ENCODE measurements at regions not wholly inside any gene's neighbourhood (a gene's known extent, or its start where the extent isn't known, plus 50 kb on each side); places are given as distances from the start of the nearest gene placed in this dataset.

DNA sequence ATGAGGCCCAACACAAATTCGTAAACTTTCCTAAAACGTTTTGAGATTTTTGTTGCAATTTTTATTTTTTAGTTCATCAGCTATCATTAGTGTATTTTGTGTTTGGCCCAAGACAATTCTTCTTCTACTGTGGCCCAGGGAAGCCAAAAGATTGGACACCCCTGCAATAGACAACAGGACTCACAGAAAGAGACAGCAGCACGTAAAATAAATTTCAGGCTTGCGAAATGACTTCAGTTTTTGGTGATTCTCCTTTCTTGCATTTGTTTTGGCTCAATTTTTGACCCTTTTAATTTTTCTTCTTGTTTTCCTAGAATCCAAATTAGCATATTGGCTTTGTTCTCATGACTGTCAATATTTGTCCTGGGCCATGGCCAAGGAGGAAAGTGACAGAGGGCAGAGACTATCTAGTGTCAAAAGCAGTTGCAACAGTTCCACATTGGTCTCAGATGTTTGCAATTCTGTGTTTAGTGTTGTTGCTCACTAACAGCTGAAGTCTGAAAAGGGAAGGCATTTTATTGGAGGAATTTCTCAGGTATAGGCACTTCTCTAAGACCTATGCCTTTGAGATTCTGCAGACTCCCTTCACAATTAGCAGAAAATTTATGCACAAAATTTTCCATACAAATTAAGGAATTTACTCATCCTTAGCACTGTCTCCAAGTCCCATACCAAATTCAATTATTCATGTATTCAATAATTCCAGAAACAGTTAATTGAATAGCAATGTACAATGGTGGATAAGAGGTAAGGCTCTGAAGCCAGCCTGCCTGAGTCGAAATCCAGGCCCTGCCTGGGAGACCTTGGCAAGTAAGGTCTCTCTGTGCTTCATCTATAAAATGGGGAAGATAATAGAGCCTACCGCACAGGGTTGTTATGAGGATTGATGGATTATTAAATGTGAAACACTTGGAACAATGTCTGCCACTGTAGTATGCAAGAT lies 160.9 kb upstream of the IVNS1ABP start:
- TF ChIP-seq, protein P1, sequence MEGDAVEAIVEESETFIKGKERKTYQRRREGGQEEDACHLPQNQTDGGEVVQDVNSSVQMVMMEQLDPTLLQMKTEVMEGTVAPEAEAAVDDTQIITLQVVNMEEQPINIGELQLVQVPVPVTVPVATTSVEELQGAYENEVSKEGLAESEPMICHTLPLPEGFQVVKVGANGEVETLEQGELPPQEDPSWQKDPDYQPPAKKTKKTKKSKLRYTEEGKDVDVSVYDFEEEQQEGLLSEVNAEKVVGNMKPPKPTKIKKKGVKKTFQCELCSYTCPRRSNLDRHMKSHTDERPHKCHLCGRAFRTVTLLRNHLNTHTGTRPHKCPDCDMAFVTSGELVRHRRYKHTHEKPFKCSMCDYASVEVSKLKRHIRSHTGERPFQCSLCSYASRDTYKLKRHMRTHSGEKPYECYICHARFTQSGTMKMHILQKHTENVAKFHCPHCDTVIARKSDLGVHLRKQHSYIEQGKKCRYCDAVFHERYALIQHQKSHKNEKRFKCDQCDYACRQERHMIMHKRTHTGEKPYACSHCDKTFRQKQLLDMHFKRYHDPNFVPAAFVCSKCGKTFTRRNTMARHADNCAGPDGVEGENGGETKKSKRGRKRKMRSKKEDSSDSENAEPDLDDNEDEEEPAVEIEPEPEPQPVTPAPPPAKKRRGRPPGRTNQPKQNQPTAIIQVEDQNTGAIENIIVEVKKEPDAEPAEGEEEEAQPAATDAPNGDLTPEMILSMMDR (IDR thresholded peaks at IDR 0.05): no peak
- no peak overlapping the region for H3K27ac Mint-ChIP-seq
- no peak overlapping the region for H3K4me3 Mint-ChIP-seq
- H3K4me1 Mint-ChIP-seq: peaks cover 18% of the 10 kb centered on the region
- peaks cover 13% of the 10 kb centered on the region for H3K27me3 Mint-ChIP-seq (ENCODE audit: low read depth, poor library complexity)
- no peak for DNase-seq
- H3K9me3 Mint-ChIP-seq: no peaks in the 10 kb centered on the region
- H3K36me3 Mint-ChIP-seq (ENCODE audit: low read depth): peaks cover 5% of the 10 kb centered on the region

DNA sequence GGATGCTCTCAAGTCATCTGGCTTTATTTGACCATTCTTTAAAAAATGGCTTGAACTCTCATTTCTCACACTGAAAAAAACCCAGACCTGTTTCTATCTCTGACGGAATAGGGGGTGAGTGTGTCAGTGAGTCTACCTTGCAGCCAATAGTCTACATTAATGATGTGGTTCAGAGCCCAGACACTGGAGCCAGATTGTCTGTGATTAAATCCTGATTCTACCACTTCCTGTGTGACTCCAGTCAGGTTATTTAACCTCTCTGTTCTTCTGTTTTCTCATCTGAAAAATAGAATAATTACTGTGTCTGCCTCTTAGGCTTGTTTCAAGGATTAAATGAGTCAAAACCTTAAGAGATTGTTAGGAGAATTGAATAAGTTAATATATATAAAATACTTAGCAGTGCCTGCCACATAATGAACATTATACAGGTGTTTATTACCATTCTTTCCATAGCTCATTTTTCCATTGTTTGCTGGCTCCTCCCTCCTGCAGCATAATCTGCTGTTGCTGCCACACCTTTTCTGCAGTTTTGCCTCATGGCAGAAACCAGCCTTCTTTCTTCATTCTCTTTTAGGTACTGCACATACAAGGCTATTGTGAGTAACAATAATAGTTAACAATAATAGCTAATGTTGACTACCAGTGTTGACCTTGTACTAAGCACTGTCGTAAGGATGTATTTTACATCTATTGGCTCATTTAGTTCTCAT lies 157.6 kb upstream of the IVNS1ABP start:
- Mint-ChIP-seq H3K27ac (no peak overlapping the region), H3K4me1 (peaks cover 2% of the 10 kb centered on the region), H3K4me3 (no peak overlapping the region), H3K9me3 (no peaks in the 10 kb centered on the region), H3K27me3 (ENCODE audit: low read depth, poor library complexity) (peaks cover 10% of the 10 kb centered on the region), H3K36me3 (ENCODE audit: low read depth) (no peaks in the 10 kb centered on the region)
- no peak for DNase-seq
- TF ChIP-seq, protein P1 (IDR thresholded peaks at IDR 0.05): no peak

DNA sequence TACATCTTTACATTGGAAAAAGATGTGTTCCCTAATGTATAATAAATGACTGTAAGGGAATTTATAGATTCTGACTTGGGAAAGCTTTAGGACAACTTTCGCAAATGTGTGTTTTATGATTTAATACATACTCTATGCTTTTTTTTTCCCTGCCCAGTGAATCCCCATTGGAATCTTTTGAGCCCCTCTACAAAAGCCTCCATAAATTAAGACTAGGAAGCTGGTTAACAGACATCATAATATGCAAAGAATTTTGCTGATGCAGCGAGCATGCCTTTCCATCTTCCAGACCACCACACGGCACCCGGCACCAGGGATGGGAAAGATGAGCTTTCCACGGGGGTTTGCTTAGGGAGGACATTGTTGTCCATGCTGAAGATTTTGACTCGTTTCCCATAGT lies 156.1 kb upstream of the IVNS1ABP start:
- Mint-ChIP-seq H3K36me3 (ENCODE audit: low read depth) (no peaks in the 10 kb centered on the region), H3K27ac (no peak overlapping the region), H3K4me1 (no peaks in the 10 kb centered on the region), H3K27me3 (ENCODE audit: low read depth, poor library complexity) (peaks cover 10% of the 10 kb centered on the region), H3K4me3 (no peak overlapping the region), H3K9me3 (no peaks in the 10 kb centered on the region)
- no peak for DNase-seq
- TF ChIP-seq, protein P1 (IDR thresholded peaks at IDR 0.05): no peak

DNA sequence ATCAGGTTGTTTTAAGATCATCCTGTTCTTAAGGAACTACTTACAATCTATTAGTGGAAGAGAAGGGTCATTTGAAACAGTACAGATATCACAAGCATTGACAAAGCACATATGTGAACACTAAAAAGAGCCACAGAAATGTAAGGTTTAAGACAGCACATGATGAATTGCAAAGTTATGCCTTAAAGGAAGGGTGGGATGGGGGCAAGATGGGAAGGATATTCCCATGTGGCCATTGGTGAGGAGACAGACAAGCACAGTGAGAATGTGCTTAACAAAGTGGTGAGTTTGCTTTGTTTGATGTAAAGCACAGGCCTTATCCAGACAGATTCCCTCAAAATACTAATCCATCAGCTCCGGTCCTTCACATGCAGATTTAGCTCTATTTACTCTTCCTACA lies 151.6 kb upstream of the IVNS1ABP start:
- Mint-ChIP-seq H3K9me3 (no peaks in the 10 kb centered on the region), H3K27me3 (ENCODE audit: low read depth, poor library complexity) (peaks cover 4% of the 10 kb centered on the region), H3K4me1 (peaks cover 15% of the 10 kb centered on the region), H3K4me3 (no peak overlapping the region), H3K36me3 (ENCODE audit: low read depth) (no peaks in the 10 kb centered on the region), H3K27ac (no peak overlapping the region)
- no peak for DNase-seq
- TF ChIP-seq, protein P1 (IDR thresholded peaks at IDR 0.05): no peak

DNA sequence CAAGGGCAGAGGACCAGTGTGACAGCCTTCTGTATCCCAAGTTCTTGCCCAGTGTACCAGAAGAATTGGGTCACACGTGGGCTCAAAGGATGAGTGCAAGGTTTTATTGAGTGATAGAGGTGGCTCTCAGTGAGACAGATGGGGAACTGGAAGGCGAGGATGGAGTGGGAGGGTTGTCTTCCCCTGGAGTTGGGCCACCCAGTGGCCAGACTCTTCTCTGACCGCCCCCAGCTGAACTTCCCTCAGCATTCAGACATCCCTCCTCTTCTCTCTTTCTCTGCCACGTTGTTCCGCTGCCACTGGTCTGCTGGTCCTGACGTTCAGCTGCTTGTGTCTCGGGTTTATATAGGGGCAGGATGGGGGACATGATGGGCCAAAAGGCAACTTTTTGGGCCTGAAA lies 150.1 kb upstream of the IVNS1ABP start:
- peaks cover 15% of the 10 kb centered on the region for H3K4me1 Mint-ChIP-seq

More for the DNA sequence above, 150.1 kb upstream of the IVNS1ABP start:
- Mint-ChIP-seq H3K27me3 (ENCODE audit: low read depth, poor library complexity) (peaks cover 4% of the 10 kb centered on the region), H3K36me3 (ENCODE audit: low read depth) (no peaks in the 10 kb centered on the region), H3K4me3 (no peak overlapping the region), H3K27ac (no peak overlapping the region), H3K9me3 (no peaks in the 10 kb centered on the region)
- TF ChIP-seq, protein P1 (IDR thresholded peaks at IDR 0.05): no peak
- DNase-seq: no peak
